ENCODE measurements at regions not wholly inside any gene's neighbourhood (a gene's known extent, or its start where the extent isn't known, plus 50 kb on each side); places are given as distances from the start of the nearest gene placed in this dataset.
A peak's percentile ranks its signal among the peaks of the same experiment; 100 is the strongest.
"Not testable (repeated sequence)": the region's sequence is repeated elsewhere in the genome, so short reads cannot be mapped to it uniquely, and the experiment has no call there.

DNA sequence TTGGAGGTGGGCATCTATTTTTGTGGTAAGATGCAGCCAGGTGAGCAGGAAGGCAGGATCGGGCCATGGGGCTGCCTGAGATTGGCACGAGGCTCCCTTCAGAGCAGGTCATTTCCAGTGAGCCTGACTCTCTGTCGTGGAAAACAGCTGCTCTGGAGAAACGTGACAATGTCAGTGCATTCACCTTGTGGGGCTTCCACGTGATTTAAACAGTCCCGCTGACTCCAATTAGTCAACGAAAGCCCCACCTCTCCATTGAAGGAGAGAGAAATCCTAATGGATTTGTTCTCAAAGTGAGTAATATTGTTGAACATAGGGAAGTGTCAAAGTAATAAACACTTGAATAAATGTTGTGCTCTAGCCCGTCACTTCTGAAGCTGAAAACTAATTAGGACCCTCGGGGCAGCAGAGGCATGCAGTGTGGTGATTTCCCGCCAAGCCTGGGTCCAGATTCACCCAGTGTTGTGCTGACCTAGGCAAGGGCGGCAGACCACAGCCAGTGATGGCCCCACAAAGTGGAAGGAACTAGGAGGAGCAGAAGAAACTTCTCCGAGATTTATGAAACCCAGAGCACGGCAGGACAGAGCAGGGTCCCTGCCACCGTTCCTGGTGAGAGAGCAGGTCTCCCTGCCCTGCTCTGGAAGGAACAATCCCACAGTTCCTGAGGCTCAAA, 172.5 kb upstream of the C1orf174 start:
- no peak overlapping the region for H3K9ac ChIP-seq (ENCODE audit: low read length in 3 of 3)
- no peaks in the 10 kb centered on the region for H3K36me3 ChIP-seq (ENCODE audit: control insufficient read depth in 2 of 3, insufficient read depth in 3 of 3, low read length in 3 of 3)
- no peak for FAIRE-seq
- no peaks in the 10 kb centered on the region for H3K4me1 ChIP-seq (ENCODE audit: control insufficient read depth in 2 of 3, insufficient read depth in 2 of 3, low read depth in 1 of 3, low read length in 3 of 3)
- peak in 1 of 5 donors; percentile 6 for DNase-seq
- H3K27me3 ChIP-seq (ENCODE audit: control insufficient read depth, insufficient read depth, low read length), result peaks cover 4% of the 10 kb centered on the region
- H3K4me3 ChIP-seq (ENCODE audit: low read length in 3 of 3), result no peak overlapping the region
- H3K27ac ChIP-seq (ENCODE audit: low read depth in 2 of 2, low read length in 2 of 2), result no peak overlapping the region
- intact Hi-C loops (cut with DNase I), result no loop called here
- H3K9me3 ChIP-seq (ENCODE audit: control insufficient read depth in 2 of 3, insufficient read depth in 1 of 3, low read length in 3 of 3), result no peaks in the 10 kb centered on the region
- TF ChIP-seq, protein P1, sequence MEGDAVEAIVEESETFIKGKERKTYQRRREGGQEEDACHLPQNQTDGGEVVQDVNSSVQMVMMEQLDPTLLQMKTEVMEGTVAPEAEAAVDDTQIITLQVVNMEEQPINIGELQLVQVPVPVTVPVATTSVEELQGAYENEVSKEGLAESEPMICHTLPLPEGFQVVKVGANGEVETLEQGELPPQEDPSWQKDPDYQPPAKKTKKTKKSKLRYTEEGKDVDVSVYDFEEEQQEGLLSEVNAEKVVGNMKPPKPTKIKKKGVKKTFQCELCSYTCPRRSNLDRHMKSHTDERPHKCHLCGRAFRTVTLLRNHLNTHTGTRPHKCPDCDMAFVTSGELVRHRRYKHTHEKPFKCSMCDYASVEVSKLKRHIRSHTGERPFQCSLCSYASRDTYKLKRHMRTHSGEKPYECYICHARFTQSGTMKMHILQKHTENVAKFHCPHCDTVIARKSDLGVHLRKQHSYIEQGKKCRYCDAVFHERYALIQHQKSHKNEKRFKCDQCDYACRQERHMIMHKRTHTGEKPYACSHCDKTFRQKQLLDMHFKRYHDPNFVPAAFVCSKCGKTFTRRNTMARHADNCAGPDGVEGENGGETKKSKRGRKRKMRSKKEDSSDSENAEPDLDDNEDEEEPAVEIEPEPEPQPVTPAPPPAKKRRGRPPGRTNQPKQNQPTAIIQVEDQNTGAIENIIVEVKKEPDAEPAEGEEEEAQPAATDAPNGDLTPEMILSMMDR (IDR thresholded peaks at IDR 0.05; ENCODE audit: borderline replicate concordance, extremely low read depth, insufficient read depth), result no peak

DNA sequence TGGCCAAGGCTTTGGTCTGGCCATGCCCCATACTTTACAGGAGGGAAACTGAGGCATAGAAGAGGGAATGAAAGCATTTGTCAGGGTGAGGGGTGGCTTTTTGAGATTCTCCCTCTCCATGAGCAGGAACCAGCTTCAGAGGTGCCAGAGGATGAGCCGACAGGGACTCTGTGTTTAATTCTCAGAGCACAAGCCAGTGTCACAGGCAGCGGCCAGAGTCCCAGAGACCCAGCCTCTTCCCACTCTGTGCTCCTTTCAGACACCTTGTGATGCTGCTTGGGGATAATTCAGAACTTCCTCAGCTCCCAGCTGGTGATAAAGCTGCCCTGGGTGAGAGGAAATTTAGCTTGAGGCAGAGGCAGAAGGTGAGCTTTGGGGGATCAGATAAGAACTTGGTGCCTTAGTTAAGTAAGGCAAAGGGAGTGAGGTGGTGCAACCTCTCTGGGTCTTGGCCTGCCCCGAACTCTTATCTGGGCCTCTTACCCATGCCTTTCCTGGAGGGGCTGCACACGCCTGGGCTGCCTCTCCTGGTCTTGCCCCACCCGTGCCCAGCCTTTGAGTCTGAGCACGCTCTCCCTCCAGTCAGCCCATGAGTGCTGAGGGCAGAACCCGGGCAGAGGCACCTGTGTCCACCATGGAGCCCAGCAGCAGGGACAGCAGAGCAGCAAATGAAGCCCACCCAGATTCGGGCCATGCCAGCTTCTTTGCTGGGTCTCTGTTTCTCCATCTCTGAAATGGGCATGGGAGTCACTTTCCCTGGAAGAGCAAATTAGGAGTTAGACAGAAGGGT, 175.6 kb upstream of the C1orf174 start:
- no peak overlapping the region for H3K27ac ChIP-seq (ENCODE audit: low read depth in 2 of 2, low read length in 2 of 2)
- peaks cover 4% of the 10 kb centered on the region for H3K27me3 ChIP-seq (ENCODE audit: control insufficient read depth, insufficient read depth, low read length)
- H3K9me3 ChIP-seq (ENCODE audit: control insufficient read depth in 2 of 3, insufficient read depth in 1 of 3, low read length in 3 of 3), result no peaks in the 10 kb centered on the region
- intact Hi-C loops (cut with DNase I), result no loop called here
- no peaks in the 10 kb centered on the region for H3K4me1 ChIP-seq (ENCODE audit: control insufficient read depth in 2 of 3, insufficient read depth in 2 of 3, low read depth in 1 of 3, low read length in 3 of 3)
- TF ChIP-seq, protein P1 (IDR thresholded peaks at IDR 0.05; ENCODE audit: borderline replicate concordance, extremely low read depth, insufficient read depth), result no peak
- H3K36me3 ChIP-seq (ENCODE audit: control insufficient read depth in 2 of 3, insufficient read depth in 3 of 3, low read length in 3 of 3), result no peaks in the 10 kb centered on the region
- no peak for DNase-seq
- H3K9ac ChIP-seq (ENCODE audit: low read length in 3 of 3), result no peak overlapping the region
- no peak overlapping the region for H3K4me3 ChIP-seq (ENCODE audit: low read length in 3 of 3)
- no peak for FAIRE-seq

DNA sequence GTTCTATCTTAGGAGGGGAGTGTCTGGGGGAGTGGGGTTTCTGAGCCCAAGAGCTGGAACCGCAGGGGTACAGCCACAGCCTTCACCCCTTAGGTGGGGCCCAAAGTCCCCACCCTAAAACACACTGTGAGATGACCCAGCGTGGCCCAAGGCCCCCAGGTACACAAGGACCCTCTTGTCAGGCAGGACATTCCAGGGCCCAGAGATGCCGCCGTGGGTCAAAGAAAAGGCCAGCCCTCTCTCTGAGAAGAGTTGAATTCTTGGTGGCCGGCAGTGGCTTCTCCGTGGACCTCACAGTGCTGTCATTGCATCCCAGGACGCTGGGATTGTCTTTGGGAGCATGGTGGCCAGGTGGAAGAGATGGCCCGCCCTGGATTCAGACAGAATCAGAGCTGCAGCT, 176.3 kb upstream of the C1orf174 start:
- Histone ChIP-seq H3K9ac (ENCODE audit: low read length in 3 of 3) (no peak overlapping the region), H3K36me3 (ENCODE audit: control insufficient read depth in 2 of 3, insufficient read depth in 3 of 3, low read length in 3 of 3) (no peaks in the 10 kb centered on the region), H3K4me3 (ENCODE audit: low read length in 3 of 3) (no peak overlapping the region), H3K9me3 (ENCODE audit: control insufficient read depth in 2 of 3, insufficient read depth in 1 of 3, low read length in 3 of 3) (no peaks in the 10 kb centered on the region), H3K4me1 (ENCODE audit: control insufficient read depth in 2 of 3, insufficient read depth in 2 of 3, low read depth in 1 of 3, low read length in 3 of 3) (no peaks in the 10 kb centered on the region), H3K27me3 (ENCODE audit: control insufficient read depth, insufficient read depth, low read length) (peaks cover 4% of the 10 kb centered on the region), H3K27ac (ENCODE audit: low read depth in 2 of 2, low read length in 2 of 2) (no peak overlapping the region)
- TF ChIP-seq, protein P1 (IDR thresholded peaks at IDR 0.05; ENCODE audit: borderline replicate concordance, extremely low read depth, insufficient read depth), result no peak
- DNase-seq (no peak), FAIRE-seq (no peak)
- intact Hi-C loops (cut with DNase I), result no loop called here

DNA sequence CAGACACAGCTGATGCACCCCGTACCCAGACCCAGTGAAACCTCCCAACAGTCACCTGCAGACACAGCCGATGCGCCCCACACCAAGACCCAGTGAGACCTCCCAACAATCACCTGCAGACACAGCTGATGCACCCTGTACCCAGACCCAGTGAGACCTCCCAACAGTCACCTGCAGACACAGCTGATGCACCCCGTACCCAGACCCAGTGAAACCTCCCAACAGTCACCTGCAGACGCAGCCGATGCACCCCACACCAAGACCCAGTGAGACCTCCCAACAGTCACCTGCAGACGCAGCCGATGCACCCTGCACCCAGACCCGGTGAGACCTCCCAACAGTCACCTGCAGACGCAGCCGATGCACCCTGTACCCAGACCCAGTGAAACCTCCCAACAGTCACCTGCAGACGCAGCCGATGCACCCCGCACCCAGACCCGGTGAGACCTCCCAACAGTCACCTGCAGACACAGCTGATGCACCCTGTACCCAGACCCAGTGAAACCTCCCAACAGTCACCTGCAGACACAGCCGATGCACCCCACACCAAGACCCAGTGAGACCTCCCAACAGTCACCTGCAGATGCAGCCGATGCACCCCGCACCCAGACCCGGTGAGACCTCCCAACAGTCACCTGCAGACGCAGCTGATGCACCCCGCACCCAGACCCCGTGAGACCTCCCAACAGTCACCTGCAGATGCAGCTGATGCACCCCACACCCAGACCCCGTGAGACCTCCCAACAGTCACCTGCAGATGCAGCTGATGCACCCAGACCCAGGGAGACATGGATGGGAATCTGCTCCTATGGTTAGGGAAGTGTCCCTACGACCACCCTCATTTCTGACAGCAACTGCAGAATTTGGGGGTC, 178.3 kb upstream of the C1orf174 start:
- intact Hi-C loops (cut with DNase I); DNase-seq; FAIRE-seq: not testable (repeated sequence)

More for the DNA sequence above, 178.3 kb upstream of the C1orf174 start:
- not testable (repeated sequence) for H3K27ac ChIP-seq (ENCODE audit: low read depth in 2 of 2, low read length in 2 of 2); H3K4me1 ChIP-seq (ENCODE audit: control insufficient read depth in 2 of 3, insufficient read depth in 2 of 3, low read depth in 1 of 3, low read length in 3 of 3); H3K9ac ChIP-seq (ENCODE audit: low read length in 3 of 3); H3K36me3 ChIP-seq (ENCODE audit: control insufficient read depth in 2 of 3, insufficient read depth in 3 of 3, low read length in 3 of 3); H3K9me3 ChIP-seq (ENCODE audit: control insufficient read depth in 2 of 3, insufficient read depth in 1 of 3, low read length in 3 of 3); H3K4me3 ChIP-seq (ENCODE audit: low read length in 3 of 3); H3K27me3 ChIP-seq (ENCODE audit: control insufficient read depth, insufficient read depth, low read length)

Measured in kidney (tissue), 13 donors.